Smooth muscle cell (in vitro differentiated cells): ENCODE measurements at regions not wholly inside any gene's neighbourhood (a gene's known extent, or its start where the extent isn't known, plus 50 kb on each side); places are given as distances from the start of the nearest gene placed in this dataset.

Source experiments
- DNase-seq: peaks from one replicate; lab custom pipeline; 2025; ENCODE audit not compliant: unreplicated experiment; lab: John Stamatoyannopoulos, UW
- H2AFZ ChIP-seq: fragments of 200-600 bp; sonication (generic); 2 replicates; pipeline ENCODE4 v1.6.0; 2016; ENCODE audit warnings: antibody characterized with exemption, low read depth, mild to moderate bottlenecking
- H3F3A ChIP-seq: fragments of 200-600 bp; sonication (generic); 2 replicates; pipeline ENCODE4 v1.6.0; 2017; ENCODE audit warnings: antibody characterized with exemption, low read depth
- H3K27ac ChIP-seq: fragments of 200-600 bp; sonication (generic); 2 replicates; pipeline ENCODE4 v1.5.1; 2016; ENCODE audit warnings: low read depth, mild to moderate bottlenecking
- H3K27me3 ChIP-seq: fragments of 200-600 bp; sonication (generic); 2 replicates; pipeline ENCODE4 v1.6.1; 2016; ENCODE audit warnings: low read depth, mild to moderate bottlenecking
- H3K36me3 ChIP-seq: fragments of 200-600 bp; sonication (generic); 2 replicates; pipeline ENCODE4 v1.5.1; 2016; ENCODE audit warnings: low read depth
- H3K4me1 ChIP-seq: fragments of 200-600 bp; sonication (generic); 2 replicates; pipeline ENCODE4 v1.5.1; 2016; ENCODE audit warnings: low read depth
- H3K4me2 ChIP-seq: fragments of 200-600 bp; sonication (generic); 2 replicates; pipeline ENCODE4 v1.6.0; 2016; ENCODE audit warnings: mild to moderate bottlenecking
- H3K4me3 ChIP-seq: fragments of 200-600 bp; sonication (generic); 2 replicates; pipeline ENCODE4 v1.5.1; 2016; ENCODE audit warnings: mild to moderate bottlenecking
- H3K79me2 ChIP-seq: fragments of 200-600 bp; sonication (generic); 2 replicates; pipeline ENCODE4 v1.6.0; 2016; ENCODE audit warnings: low read depth, mild to moderate bottlenecking
- H3K9ac ChIP-seq: fragments of 200-600 bp; sonication (generic); 2 replicates; pipeline ENCODE4 v1.6.0; 2016; ENCODE audit warnings: low read depth
- H3K9me3 ChIP-seq: fragments of 200-600 bp; sonication (generic); replicated peaks from 2 replicates; pipeline ENCODE4 v1.5.1; 2016; ENCODE audit warnings: low read depth
- H4K20me1 ChIP-seq: fragments of 200-600 bp; sonication (generic); 2 replicates; pipeline ENCODE4 v1.6.0; 2016; ENCODE audit warnings: low read depth
- WGBS: methylation state at CpG from one replicate; pipeline ENCODE4 v1.1.7; 2016; ENCODE audit warnings: low lambda C conversion rate; 5-methylcytosine and 5-hydroxymethylcytosine counted together
- TF ChIP-seq, protein P1 (sequence below): fragments of 200-600 bp; sonication (generic); IDR thresholded peaks from 2 replicates; pipeline ENCODE4 v1.5.1; 2017; ENCODE audit warnings: borderline replicate concordance, mild to moderate bottlenecking, antibody characterized with exemption; ENCODE audit not compliant: insufficient read depth, poor library complexity, severe bottlenecking

DNA sequence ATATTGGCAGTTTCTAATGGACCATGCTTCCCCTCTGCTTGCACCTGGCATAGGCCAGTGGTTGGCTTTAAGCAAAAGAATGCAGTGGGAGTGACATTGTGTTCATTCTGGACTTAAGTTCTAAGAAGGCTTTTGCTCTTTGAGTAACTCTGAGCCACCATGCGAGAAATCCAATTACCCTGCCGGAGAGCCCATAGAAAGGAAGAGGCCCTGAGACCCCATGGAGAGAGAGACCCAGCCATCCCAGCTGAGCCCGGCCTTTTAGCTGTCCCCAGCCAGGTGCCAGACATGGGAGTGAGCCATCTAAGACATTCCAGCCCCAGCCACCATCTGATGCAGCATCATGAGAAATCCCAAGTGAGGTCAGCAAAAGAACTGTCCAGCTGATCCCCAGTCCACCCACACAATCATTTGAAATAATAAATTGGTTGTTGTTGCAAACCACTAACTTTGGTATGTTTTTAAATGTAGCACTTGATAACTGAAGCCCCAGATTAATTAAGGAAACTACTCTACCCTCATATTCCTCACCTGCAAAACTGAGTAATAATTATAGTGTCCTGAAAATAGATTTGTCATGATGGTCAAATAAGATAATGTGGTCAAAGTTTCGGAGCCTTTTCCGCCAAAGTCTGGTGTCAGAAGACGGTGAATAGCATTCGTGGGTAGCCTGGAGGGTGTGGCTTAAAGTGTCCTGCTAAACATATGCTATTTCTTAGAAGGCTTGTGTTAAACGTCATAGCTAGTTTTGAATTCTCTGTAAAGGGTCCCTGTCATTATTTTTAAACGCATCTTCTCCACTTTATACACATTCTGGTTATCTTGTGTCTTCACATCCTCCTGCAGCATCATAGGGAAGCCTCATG is 166.6 kb upstream of the PELI2 start:
- 80% methylated on average over 9 of the region's 9 CpGs for WGBS

DNA sequence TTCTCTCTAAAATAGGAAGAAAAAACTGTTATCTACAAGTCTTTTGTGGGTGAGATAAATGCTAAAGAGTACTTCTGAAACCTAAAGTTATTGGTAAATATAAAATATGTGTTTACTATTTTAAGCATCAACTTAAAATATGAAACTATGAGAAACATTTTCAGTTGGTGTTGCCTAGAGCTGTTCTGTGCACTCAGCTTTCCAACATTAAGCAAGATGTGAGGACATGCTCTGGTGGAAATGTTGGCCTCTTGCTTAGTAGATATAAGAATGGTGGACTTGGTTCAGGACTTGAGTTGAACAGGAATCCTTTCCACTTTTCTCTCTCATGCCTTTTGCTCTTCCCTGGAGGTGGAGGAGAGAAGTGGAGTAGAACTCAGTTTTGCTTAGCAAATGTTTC is 164.1 kb upstream of the PELI2 start:
- H3K27ac ChIP-seq: no peak overlapping the region
- no peaks in the 10 kb centered on the region for H3K79me2 ChIP-seq
- H3K36me3 ChIP-seq: no peaks in the 10 kb centered on the region
- no peak overlapping the region for H3K9ac ChIP-seq
- H2AFZ ChIP-seq: no peak overlapping the region
- H3K9me3 ChIP-seq: no peaks in the 10 kb centered on the region
- no peaks in the 10 kb centered on the region for H4K20me1 ChIP-seq
- no peak overlapping the region for H3K4me2 ChIP-seq
- DNase-seq: no peak
- TF ChIP-seq, protein P1, sequence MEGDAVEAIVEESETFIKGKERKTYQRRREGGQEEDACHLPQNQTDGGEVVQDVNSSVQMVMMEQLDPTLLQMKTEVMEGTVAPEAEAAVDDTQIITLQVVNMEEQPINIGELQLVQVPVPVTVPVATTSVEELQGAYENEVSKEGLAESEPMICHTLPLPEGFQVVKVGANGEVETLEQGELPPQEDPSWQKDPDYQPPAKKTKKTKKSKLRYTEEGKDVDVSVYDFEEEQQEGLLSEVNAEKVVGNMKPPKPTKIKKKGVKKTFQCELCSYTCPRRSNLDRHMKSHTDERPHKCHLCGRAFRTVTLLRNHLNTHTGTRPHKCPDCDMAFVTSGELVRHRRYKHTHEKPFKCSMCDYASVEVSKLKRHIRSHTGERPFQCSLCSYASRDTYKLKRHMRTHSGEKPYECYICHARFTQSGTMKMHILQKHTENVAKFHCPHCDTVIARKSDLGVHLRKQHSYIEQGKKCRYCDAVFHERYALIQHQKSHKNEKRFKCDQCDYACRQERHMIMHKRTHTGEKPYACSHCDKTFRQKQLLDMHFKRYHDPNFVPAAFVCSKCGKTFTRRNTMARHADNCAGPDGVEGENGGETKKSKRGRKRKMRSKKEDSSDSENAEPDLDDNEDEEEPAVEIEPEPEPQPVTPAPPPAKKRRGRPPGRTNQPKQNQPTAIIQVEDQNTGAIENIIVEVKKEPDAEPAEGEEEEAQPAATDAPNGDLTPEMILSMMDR: no peak
- no peaks in the 10 kb centered on the region for H3F3A ChIP-seq
- H3K27me3 ChIP-seq: no peaks in the 10 kb centered on the region
- peaks cover 24% of the 10 kb centered on the region for H3K4me1 ChIP-seq
- H3K4me3 ChIP-seq: no peak overlapping the region

More for the DNA sequence above, 166.6 kb upstream of the PELI2 start:
- no peaks in the 10 kb centered on the region for H4K20me1 ChIP-seq
- TF ChIP-seq, protein P1: no peak
- no peak overlapping the region for H3K4me3 ChIP-seq
- H3K79me2 ChIP-seq: no peaks in the 10 kb centered on the region
- H3K27me3 ChIP-seq: no peaks in the 10 kb centered on the region
- no peak overlapping the region for H3K4me2 ChIP-seq
- H3K4me1 ChIP-seq: peaks cover 25% of the 10 kb centered on the region
- H3K9me3 ChIP-seq: no peaks in the 10 kb centered on the region
- no peaks in the 10 kb centered on the region for H3F3A ChIP-seq
- H3K9ac ChIP-seq: no peak overlapping the region
- no peak overlapping the region for H3K27ac ChIP-seq
- no peak overlapping the region for H2AFZ ChIP-seq
- no peaks in the 10 kb centered on the region for H3K36me3 ChIP-seq
- no peak for DNase-seq

DNA sequence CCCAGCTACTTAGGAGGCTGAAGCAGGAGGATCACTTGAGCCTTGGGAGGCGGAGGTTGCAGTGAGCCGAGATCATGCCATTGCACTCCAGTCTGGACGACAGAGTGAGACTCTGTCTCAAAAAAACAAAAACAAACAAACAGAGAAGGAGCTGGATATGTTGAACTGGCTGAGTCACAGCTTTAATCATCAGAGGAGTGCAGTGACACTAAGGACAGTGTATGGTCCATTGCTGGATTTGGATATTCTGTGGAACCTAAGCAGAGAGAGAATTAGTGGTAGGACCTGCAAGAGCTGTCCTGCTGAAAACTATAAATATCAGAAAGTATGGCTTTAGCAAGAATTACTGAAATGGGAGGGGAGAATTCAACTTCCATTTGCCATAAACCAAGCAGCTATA is 163.0 kb upstream of the PELI2 start:
- Histone ChIP-seq H3K27me3 (no peaks in the 10 kb centered on the region), H3K4me1 (peaks cover 24% of the 10 kb centered on the region), H3K36me3 (no peaks in the 10 kb centered on the region), H2AFZ (no peak overlapping the region), H3K4me3 (no peak overlapping the region), H3F3A (no peaks in the 10 kb centered on the region), H3K27ac (no peak overlapping the region), H3K79me2 (no peaks in the 10 kb centered on the region), H4K20me1 (no peaks in the 10 kb centered on the region), H3K9me3 (no peaks in the 10 kb centered on the region), H3K4me2 (no peak overlapping the region), H3K9ac (no peak overlapping the region)
- 26% methylated on average over 3 of the region's 3 CpGs for WGBS
- DNase-seq: no peak
- TF ChIP-seq, protein P1: no peak

DNA sequence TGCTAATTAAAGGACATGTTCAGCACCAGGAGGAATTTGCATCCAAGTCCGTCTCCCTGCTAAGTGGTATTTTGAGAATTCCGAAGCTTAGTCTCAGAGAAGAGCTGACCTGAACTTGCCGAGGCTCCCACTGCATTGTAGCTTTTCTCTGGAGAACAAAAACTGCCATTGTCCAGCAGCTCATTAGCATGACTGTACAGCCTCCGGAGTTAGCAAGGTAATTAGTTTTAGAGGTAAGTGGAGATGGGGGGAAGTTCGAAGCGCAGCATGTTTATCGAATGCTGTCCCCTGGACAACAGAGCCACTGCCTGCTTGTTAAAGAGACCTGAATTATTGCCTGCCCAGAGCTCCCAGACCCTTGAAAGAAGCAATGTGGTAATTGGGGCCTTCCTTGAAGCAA is 160.3 kb upstream of the PELI2 start:
- Histone ChIP-seq H3K36me3 (no peaks in the 10 kb centered on the region), H3K4me1 (peaks cover 10% of the 10 kb centered on the region), H3K4me2 (no peak overlapping the region), H2AFZ (no peak overlapping the region), H3K4me3 (no peak overlapping the region), H4K20me1 (no peaks in the 10 kb centered on the region), H3F3A (no peaks in the 10 kb centered on the region), H3K79me2 (no peaks in the 10 kb centered on the region), H3K27ac (no peak overlapping the region), H3K27me3 (no peaks in the 10 kb centered on the region), H3K9ac (no peak overlapping the region), H3K9me3 (no peaks in the 10 kb centered on the region)
- WGBS: 25% methylated on average over 7 of the region's 7 CpGs
- TF ChIP-seq, protein P1: no peak
- no peak for DNase-seq
